PC-3 (cell line): ENCODE measurements at regions not wholly inside any gene's neighbourhood (a gene's known extent, or its start where the extent isn't known, plus 50 kb on each side); places are given as distances from the start of the nearest gene placed in this dataset.

Source experiments
- EZH2 ChIP-seq: fragments of 300-600 bp; sonication (generic); IDR thresholded peaks from one replicate; pipeline ENCODE4 v1.6.1; 2017; ENCODE audit warnings: antibody characterized with exemption, mild to moderate bottlenecking, low read length; ENCODE audit not compliant: unreplicated experiment
- TF ChIP-seq, protein P1 (sequence below): fragments of 300-600 bp; sonication (generic); conservative IDR thresholded peaks from 2 replicates; pipeline ENCODE4 v1.5.1; 2017; ENCODE audit warnings: antibody characterized with exemption, low read depth, mild to moderate bottlenecking, low read length

GRCh38 chr13:75960538-75960994, 324.4 kb downstream of the LMO7 start:
- TF ChIP-seq, protein P1, sequence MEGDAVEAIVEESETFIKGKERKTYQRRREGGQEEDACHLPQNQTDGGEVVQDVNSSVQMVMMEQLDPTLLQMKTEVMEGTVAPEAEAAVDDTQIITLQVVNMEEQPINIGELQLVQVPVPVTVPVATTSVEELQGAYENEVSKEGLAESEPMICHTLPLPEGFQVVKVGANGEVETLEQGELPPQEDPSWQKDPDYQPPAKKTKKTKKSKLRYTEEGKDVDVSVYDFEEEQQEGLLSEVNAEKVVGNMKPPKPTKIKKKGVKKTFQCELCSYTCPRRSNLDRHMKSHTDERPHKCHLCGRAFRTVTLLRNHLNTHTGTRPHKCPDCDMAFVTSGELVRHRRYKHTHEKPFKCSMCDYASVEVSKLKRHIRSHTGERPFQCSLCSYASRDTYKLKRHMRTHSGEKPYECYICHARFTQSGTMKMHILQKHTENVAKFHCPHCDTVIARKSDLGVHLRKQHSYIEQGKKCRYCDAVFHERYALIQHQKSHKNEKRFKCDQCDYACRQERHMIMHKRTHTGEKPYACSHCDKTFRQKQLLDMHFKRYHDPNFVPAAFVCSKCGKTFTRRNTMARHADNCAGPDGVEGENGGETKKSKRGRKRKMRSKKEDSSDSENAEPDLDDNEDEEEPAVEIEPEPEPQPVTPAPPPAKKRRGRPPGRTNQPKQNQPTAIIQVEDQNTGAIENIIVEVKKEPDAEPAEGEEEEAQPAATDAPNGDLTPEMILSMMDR = no peak
- TF ChIP-seq EZH2 = no peak
